Skin epidermis (tissue), 12 donors: ENCODE measurements at regions not wholly inside any gene's neighbourhood (a gene's known extent, or its start where the extent isn't known, plus 50 kb on each side); places are given as distances from the start of the nearest gene placed in this dataset.

Experiments used
- H3K27ac ChIP-seq, 21 experiments: fragments of 200-600 bp; sonication (generic) in 11 of 21; one replicate each; pipeline ENCODE4 v1.5.0; 2020; ENCODE audit warnings: mild to moderate bottlenecking in 3 of 21, inconsistent platforms in 2 of 21, moderate library complexity in 2 of 21
- H3K4me3 ChIP-seq, 7 experiments: fragments of 200-600 bp; sonication (generic) in 2 of 7; one replicate each; pipeline ENCODE4 v1.5.0; 2020; ENCODE audit warnings: inconsistent platforms in 2 of 7, mild to moderate bottlenecking in 2 of 7, moderate library complexity in 1 of 7

- no peak overlapping the region for H3K4me3 ChIP-seq
- H3K27ac ChIP-seq: no peak overlapping the region
These were observed 207.0 kb upstream of the CCDC68 start for GRCh38 chr18:55166260-55166598.

GRCh38 chr18:55163550-55163949 is 204.3 kb upstream of the CCDC68 start:
- no peak overlapping the region for H3K4me3 ChIP-seq

GRCh38 chr18:55161916-55162315 is 202.7 kb upstream of the CCDC68 start:
- peak overlapping the region in 2 of 21 experiments; percentile 14 to 17 for H3K27ac ChIP-seq

More at GRCh38 chr18:55163550-55163949, 204.3 kb upstream of the CCDC68 start:
- H3K27ac ChIP-seq: no peak overlapping the region

GRCh38 chr18:55159027-55159426 is 199.8 kb upstream of the CCDC68 start:
- Histone ChIP-seq H3K4me3 (no peak overlapping the region), H3K27ac (no peak overlapping the region)

More at GRCh38 chr18:55161916-55162315, 202.7 kb upstream of the CCDC68 start:
- H3K4me3 ChIP-seq: no peak overlapping the region

GRCh38 chr18:55158570-55158969 is 199.3 kb upstream of the CCDC68 start:
- Histone ChIP-seq H3K4me3 (no peak overlapping the region), H3K27ac (no peak overlapping the region)

GRCh38 chr18:55153346-55153745 is 194.1 kb upstream of the CCDC68 start:
- no peak overlapping the region for H3K27ac ChIP-seq
- no peak overlapping the region for H3K4me3 ChIP-seq

- H3K27ac ChIP-seq: no peak overlapping the region
These were observed 193.5 kb upstream of the CCDC68 start for GRCh38 chr18:55152801-55153200.

GRCh38 chr18:55149994-55150393 is 190.7 kb upstream of the CCDC68 start:
- Histone ChIP-seq H3K4me3 (no peak overlapping the region), H3K27ac (peak overlapping the region in 5 of 21 experiments; percentile 8 to 68 (median 24))

More at GRCh38 chr18:55152801-55153200, 193.5 kb upstream of the CCDC68 start:
- no peak overlapping the region for H3K4me3 ChIP-seq

GRCh38 chr18:55147791-55148190 is 188.5 kb upstream of the CCDC68 start:
- Histone ChIP-seq H3K27ac (peak overlapping the region in 1 of 21 experiments; percentile 11), H3K4me3 (no peak overlapping the region)

- H3K27ac ChIP-seq: no peak overlapping the region
- no peak overlapping the region for H3K4me3 ChIP-seq
These were observed 185.1 kb upstream of the CCDC68 start for GRCh38 chr18:55144193-55144930.

GRCh38 chr18:55142410-55142809 is 183.1 kb upstream of the CCDC68 start:
- Histone ChIP-seq H3K27ac (peak overlapping the region in 1 of 21 experiments; percentile 49), H3K4me3 (no peak overlapping the region)

GRCh38 chr18:55141318-55141717 is 182.1 kb upstream of the CCDC68 start:
- no peak overlapping the region for H3K4me3 ChIP-seq
- H3K27ac ChIP-seq: peak overlapping the region in 4 of 21 experiments; percentile 49 to 71 (median 54)

- H3K27ac ChIP-seq: peak overlapping the region in 7 of 21 experiments; percentile 31 to 71 (median 59)
- no peak overlapping the region for H3K4me3 ChIP-seq
These were observed 180.6 kb upstream of the CCDC68 start for GRCh38 chr18:55139836-55140235.

- Histone ChIP-seq H3K4me3 (no peak overlapping the region), H3K27ac (peak overlapping the region in 6 of 21 experiments; percentile 31 to 70 (median 50))
These were observed 180.0 kb upstream of the CCDC68 start for GRCh38 chr18:55139307-55139706.

GRCh38 chr18:55138401-55138800 is 179.1 kb upstream of the CCDC68 start:
- peak overlapping the region in 3 of 21 experiments; percentile 31 to 70 (median 50) for H3K27ac ChIP-seq
- no peak overlapping the region for H3K4me3 ChIP-seq

GRCh38 chr18:55137602-55138001 is 178.3 kb upstream of the CCDC68 start:
- H3K4me3 ChIP-seq: no peak overlapping the region
- H3K27ac ChIP-seq: peak overlapping the region in 4 of 21 experiments; percentile 7 to 65 (median 32)

- Histone ChIP-seq H3K27ac (peak overlapping the region in 1 of 21 experiments; percentile 49), H3K4me3 (no peak overlapping the region)
These were observed 177.6 kb upstream of the CCDC68 start for GRCh38 chr18:55136864-55137263.

- Histone ChIP-seq H3K4me3 (no peak overlapping the region), H3K27ac (no peak overlapping the region)
These were observed 177.0 kb upstream of the CCDC68 start for GRCh38 chr18:55136258-55136657.

- H3K27ac ChIP-seq: no peak overlapping the region
- H3K4me3 ChIP-seq: no peak overlapping the region
These were observed 174.1 kb upstream of the CCDC68 start for GRCh38 chr18:55133378-55133777.

GRCh38 chr18:55128437-55128836 is 169.2 kb upstream of the CCDC68 start:
- H3K27ac ChIP-seq: no peak overlapping the region

GRCh38 chr18:55124078-55124763 is 165.0 kb upstream of the CCDC68 start:
- Histone ChIP-seq H3K27ac (peak overlapping the region in 3 of 21 experiments; percentile 13 to 31 (median 19)), H3K4me3 (no peak overlapping the region)

More at GRCh38 chr18:55128437-55128836, 169.2 kb upstream of the CCDC68 start:
- H3K4me3 ChIP-seq: no peak overlapping the region
